Iris pigment epithelial cell (primary cell): ENCODE measurements at regions not wholly inside any gene's neighbourhood (a gene's known extent, or its start where the extent isn't known, plus 50 kb on each side); places are given as distances from the start of the nearest gene placed in this dataset.
"Not testable (repeated sequence)": the region's sequence is repeated elsewhere in the genome, so short reads cannot be mapped to it uniquely, and the experiment has no call there.

Source experiments
- DNase-seq: peaks from one replicate; pipeline ENCODE4 v3.0.0-alpha.2; 2011; ENCODE audit warnings: low read depth

DNA sequence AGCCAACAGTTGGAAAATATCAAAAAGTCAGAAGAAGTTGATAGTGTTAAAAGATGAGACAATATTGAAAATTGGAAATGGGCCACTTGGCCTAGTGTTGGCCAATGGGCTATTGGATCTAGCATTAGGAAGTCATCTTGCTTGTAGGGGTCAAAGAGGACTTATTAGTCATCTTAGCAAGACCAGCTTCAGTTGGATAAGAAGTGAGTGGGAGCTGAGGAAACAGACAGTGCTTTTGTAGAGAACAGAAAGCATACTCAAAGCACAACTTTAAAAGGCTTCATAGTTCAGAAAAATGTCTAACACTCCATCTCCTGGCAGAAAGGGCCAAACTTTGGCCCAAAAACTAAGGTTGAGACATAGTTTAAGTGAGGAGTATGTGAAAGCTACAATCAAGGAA, 139.9 kb upstream of the PKN2 start:
- no peak for DNase-seq

DNA sequence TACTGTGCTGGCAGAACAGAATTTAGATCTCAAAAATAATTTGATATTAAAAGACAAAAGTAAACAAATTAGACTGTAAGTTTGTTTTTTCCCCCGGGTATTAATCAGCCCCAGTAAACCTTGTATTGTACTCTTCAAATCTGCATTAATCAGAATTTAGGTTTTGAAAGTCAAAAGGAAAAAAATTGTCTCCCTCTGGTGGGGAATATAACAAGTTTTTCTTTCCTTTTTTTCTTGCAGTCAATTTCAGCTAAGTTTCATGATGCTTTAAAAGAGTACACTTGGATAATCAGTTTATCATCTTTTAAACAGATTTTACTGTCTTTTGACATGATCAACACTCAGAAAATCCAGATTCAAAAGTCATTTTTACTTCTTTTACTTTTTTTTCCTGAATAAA, 134.5 kb upstream of the PKN2 start:
- peak; percentile 1 for DNase-seq

DNA sequence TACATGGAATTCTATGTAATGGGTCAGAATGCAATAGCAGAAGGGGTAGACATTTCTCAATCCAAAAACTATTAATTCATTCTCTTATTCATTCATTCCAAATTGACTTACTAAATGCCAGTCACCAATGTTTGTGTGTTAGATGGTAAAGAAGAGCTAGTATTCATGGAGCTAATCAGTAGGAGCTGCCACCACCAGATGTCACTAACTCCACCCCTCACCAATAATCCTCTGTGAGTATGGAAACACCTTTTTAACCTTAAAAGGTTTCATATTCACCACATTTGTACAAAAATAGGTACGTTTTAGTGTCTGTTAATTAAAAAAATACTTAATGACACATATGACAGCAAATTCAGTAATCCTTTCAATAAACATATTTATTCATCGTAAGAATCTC, 131.8 kb upstream of the PKN2 start:
- DNase-seq: no peak

DNA sequence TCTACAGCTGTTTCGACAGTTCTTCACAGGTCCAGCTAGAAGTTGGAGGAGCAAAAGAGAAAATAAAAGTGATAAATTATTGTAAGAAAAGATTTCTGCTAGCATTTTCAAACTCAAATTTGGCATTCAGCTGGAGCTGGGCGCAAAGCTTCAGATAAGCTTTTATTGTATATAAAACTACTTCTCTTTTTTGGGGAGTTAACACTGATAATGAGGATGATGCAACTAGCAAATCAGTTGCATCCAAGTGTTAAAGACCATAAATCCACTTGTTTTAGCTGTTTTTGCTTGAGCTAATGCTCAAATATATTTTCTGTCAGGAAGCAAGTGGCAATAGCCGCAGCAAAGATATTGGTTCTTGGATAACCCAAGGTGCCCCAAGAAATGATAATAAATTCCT, 127.1 kb upstream of the PKN2 start:
- DNase-seq: no peak

DNA sequence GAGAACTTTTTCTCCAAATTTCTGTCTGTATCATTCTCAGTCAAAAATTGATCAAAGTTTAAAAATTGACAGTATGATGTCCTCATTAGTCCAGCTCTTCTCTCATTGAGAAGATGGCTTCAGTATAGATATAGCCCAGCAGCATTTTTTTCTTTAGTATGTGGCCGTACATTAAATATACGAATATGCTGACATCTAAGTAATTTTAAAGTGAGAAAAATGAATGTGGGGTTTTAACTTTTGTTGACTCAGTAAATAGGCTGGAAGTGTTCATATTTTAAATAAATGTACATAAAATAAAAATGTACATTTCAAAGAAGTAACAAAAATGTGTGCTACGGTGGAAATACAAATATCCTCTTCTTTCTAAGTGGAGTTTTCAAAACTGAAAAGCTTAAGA, 123.5 kb upstream of the PKN2 start:
- no peak for DNase-seq

DNA sequence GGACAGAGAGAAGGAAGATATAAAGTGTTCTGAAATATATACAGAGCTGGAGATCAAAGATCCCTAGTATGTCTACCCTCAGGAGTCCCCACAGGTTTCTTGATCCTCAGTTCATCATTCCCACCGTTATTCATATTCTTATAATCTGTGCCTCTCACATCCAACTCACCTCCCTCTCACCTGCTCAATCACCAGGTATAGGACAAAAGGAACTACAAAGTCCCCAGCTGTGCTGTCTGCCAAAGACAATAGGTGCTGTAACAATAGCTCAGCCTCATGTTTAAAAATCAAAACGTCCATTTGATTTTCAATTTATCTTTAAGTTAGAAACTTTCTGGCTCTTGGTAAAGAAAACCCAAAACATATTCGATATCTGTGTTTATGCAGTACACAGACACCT, 121.1 kb upstream of the PKN2 start:
- no peak for DNase-seq

DNA sequence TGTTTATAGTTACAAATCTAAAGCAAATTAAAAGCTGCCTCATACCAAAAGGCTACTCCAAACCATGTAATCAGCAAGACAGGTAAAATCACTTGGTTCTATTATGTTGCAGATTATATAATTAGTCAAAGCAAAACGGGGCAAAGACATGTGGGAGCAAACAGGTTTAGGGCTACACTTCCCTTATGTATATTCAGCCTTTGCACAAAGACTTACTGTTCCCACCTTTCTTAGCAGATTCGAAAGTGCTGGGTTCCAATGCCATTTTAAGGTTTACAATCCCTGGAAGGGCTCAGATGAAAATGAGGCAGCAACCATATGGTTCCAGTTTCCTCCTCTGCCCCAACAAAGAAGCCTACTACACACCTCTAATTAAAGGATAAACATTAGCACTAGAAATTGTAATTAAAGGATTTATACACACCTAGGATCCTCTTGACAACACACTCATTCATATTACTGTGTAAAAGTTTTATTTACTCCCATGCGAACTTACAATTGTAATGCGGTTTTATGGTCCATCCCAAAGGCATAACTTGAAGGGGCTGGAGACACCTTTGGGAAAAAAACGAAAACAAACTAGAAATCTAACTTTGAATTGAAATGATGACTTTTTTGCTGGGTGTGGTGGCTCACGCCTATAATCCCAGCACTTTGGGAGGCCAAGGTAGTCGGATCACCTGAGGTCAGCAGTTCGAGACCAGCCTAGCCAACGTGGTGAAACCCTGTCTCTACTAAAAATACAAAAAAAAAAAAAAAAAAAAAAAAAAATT, 117.3 kb upstream of the PKN2 start:
- no peak for DNase-seq

DNA sequence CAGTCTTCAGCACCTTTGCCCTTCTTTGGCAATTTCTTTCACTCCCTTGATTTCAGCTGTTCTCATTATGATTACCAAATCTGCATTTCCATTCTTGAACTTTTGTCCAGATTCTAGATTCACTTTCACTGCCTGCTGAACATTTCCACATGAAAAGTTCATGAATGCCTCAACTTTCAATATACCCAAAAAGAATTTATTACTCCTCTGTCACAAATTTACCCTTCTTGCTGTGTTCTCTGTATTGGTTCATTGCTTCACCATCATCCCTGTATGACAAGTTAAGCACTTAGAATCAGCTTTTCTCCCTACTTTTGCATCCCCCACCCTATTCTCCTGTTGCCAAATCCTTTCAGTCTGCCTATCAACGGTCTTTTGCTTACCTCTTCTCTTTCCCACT, 112.6 kb upstream of the PKN2 start:
- DNase-seq: no peak

DNA sequence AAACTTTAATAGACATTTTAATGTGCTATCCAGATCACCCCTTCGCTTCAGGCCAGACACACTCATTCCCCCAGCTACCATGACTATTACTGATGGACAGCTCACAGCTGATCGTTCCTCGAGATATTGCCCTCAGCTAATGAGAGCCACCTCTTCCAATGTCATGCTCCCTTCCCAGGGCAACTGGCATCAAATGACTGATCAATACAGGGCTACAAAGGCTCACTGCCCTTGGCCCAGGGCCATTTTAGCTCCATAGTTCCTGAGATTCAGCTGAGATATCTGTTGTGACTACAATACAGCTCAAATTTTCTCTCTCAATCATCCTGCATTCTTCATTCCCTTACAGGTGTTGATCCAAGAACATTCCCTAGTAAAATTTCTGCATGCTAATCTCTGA, 104.5 kb upstream of the PKN2 start:
- no peak for DNase-seq

DNA sequence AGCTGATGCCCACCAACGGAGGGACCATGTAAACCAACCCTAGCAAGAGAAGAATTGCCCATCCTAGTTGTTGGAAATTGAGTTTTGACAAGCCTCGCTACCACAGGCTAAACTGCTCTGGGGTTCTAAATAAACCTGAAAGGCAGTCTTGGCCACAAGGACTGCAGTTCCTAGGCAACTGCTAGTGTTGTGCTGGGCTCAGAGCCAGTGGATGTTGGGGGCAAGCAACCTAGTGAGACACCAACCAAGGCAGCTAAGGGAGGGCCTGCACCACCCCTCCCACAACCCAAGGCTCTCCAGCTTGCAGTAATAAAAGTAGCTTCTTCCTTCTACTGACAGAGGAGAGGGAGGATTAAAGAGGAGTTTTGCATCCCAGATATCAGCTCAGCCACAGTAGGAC, 102.4 kb upstream of the PKN2 start:
- DNase-seq: no peak

DNA sequence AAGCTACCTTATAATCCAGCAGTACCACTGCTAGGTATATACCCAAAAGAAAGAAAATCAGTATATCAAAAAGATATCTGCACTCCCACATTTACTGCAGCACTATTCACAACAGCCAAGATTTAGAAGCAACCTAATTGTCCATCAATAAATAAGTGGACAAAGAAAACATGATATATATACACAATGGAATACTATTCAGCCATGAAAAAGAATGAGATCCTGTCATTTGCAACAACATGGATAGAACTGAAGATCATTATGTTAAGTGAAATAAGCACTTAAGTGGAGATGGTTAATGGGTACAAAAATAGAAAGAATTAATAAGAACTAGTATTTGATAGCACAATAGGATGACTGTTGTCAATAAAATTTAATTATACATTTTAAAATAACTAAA, 90.7 kb upstream of the PKN2 start:
- no peak for DNase-seq

DNA sequence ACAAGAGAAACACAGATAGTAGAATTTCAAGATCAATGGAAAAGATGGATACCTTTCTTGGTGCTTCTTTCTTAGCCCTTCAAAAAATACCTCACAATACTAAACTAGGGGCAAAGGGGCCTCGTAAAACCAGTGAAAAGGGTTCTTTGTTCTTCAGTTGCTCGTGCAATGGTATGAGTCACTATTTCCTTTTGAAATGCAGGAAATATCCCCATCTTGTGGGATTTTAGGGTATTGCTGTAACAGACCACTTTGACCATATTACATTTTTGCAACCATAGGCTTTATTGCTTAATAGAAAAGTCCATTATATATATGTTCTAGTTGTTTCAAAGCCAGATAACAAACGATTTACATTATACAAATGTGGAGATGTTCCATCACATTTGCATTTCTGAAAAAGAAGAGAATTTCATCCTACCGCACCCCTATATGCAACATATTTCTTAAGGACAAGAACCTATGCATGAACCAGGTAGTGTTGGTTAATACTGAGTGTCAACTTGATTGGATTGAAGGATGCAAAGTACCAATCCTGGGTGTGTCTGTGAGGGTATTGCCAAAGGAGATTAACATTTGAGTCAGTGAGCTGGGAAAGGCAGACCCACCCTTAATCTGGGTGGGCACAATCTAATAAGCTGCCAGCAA, 88.6 kb upstream of the PKN2 start:
- DNase-seq: peak; percentile 61

DNA sequence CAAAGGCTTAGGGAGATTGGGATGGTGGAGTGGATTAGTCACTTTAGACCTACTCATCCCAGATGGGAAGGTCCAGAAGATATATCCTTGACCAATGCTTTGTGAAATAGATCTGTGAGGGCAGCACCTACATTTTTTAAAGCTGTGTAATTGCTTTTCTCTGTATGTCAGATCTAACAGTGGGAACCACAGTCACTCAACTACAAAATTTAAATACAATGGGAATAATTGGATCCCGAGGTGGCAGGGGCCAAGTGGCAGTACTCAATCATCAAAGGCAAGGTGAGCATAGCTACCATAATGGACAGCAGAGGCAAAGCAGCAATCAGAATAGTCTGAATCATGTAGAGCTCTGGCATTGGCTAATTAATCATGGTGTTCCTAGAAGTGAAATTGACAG, 86.1 kb upstream of the PKN2 start:
- not testable (repeated sequence) for DNase-seq

DNA sequence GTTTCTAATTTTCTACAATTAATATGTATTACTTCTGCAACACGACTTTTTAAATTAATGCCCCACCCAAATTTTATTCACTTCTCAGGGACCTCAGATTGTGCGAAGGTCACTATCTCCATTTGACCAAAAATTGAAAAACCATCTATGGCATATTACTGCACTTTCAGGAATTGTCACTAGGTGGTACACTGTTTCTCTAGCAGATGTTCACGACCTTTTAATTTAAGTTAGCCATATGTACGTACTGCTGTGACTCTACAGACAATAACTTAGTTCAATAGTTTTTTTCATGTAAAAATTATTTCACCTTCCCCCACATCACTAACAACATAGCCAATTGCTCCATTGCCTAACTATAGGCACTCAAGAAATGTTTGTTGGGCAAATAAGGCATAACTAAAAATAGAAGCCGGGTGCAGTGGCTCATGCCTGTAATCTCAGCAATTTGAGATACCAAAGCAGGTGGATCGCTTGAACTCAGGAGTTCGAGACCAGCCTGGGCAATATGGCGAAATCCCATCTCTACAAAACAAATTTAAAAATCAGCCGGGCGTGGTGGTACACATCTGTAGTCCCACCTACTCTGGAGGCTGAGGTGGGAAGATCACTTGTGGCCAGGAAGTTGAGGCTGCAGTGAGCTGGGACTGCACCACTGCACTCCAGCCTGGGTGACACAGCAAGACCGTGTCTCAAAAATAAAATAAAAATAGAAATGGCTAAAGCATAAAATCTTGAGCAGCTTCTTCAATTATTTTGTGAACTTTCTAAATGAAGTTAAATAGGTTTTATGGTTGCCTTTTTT, 75.7 kb upstream of the PKN2 start:
- peak; percentile 38 for DNase-seq

DNA sequence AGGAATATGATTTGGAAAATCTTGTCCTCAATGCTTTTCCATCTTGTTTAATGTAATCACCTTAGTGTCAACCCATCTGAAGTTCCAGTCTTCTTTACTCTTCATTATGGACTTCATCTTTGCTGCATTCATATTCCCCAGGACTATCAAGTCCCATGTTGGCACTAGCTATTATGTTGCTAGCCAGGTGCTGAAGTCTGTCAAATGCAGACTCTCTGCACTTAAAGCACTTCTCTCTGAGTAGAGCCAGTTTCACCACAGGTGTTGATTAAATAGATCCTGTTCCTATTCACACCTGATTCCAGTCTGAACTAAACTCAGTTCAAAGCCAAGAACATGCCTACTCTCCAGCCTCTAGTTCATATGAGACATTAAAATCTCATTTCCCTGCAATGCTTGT, 75.0 kb upstream of the PKN2 start:
- peak; percentile 4 for DNase-seq

DNA sequence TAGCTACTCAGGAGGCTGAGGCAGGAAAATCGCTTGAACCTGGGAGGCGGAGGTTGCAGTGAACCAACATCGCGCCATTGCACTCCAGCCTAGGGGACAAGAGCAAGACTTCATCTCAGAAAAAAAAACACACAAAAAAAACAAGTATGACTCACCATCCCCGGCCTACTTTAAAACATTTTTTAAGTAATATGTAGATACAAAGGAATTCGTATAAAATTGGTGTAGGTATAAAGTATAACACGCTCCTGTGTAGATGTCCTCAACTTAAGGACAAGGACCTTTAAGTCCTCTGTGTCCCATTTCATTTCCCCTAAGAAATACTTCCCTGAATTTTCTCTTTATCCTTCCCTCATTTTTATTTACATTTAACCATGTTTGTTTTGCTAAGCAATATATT, 73.4 kb upstream of the PKN2 start:
- peak; percentile 21 for DNase-seq

DNA sequence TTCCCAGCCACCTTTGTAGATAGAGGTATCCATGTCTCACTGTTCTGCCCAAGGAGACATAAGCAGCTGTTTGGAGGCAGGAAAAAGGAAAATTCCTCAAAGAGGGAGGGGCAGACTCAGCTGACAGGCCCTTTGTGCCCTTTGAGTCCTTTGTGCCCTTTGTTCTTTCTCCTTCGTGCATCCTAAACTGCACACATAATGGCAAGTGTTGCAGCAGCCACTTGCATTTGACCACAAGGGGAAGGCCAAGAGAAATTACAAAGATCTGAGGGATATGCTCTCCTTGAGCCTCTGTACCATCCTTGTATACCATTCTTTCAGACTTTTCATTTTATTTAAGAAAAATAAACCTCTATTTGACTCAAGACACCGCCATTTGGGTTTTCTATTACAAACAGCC, 71.8 kb upstream of the PKN2 start:
- no peak for DNase-seq

DNA sequence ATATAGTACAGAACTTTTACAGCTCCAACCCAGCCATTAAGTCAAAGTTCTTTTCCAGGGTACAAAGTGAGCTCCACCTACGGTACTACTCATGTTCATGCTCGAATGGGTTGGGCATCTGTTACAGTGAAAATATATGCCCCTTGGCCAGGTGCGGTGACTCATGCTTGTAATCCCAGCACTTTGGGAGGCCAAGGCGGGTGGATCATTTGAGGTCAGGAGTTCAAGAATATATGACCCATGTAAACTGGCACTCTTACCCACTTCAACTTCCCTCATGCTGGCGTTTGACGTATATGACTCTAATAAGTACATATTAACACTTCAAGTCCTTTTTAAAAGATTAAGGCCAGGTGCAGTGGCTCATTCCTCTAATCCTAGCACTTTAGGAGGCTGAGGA, 71.3 kb upstream of the PKN2 start:
- DNase-seq: no peak

DNA sequence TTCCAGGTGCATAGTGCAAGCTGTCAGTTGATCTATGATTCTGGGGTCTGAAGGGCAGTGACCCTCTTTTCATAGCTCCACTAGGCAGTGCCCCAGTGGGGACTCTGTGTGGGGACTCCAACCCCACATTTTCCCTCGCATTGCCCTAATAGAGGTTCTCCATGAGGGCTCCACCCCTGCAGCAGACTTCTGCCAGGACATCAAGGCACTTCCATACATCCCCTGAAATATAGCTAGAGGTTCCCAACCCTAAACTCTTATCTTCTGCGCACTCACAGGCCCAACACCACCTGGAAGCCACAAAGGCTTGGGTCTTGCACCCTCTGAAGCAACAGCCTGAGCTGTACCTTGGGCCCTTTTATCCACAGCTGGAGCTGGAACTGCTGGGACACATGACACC, 65.7 kb upstream of the PKN2 start:
- DNase-seq: no peak

DNA sequence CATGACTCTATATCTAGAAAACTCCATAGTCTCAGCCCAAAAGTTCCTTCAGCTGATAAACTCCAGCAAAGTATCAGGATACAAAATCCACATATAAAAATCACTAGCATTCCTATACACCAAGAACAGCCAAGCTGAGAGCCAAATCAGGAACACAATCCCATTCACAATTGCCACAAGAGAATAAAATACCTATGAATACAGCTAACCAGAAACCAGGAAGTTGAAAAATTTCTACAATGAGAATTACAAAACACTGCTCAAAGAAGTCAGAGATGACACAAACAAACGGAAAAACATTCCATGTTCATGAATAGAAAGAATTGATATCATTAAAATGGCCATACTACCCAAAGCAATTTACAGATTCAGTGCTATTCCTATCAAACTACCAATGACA, 61.0 kb upstream of the PKN2 start:
- peak; percentile 7 for DNase-seq
